IMR-90 (cell line): ENCODE measurements at regions not wholly inside any gene's neighbourhood (a gene's known extent, or its start where the extent isn't known, plus 50 kb on each side); places are given as distances from the start of the nearest gene placed in this dataset.

Experiments
- ATAC-seq: fragments of 200-7000 bp; cut with Tn5 transposase; 2 replicates; pipeline ENCODE4 v1.9.1; 2020; ENCODE audit warnings: low read depth, mild to moderate bottlenecking, moderate library complexity
- BruUV-seq: library from RNA; stranded (reverse); fragments of 400-500 nt; replicated peaks from 2 replicates; lab custom pipeline; 2021; lab: Mats Ljungman, UMichigan
- CTCF ChIA-PET: fragments of 300-600 bp; formaldehyde crosslinking; extraction: SDS; loops from one replicate; lab custom pipeline; 2021; ENCODE audit warnings: antibody characterized with exemption; lab: Yijun Ruan, JAX
- POLR2A ChIA-PET: fragments of 300-600 bp; sonication (Branson Sonifier 250); formaldehyde crosslinking; loops from one replicate; lab custom pipeline; 2022; ENCODE audit warnings: antibody characterized with exemption; ENCODE audit not compliant: unreplicated experiment; lab: Charles Lee
- DNase-seq: peaks from one replicate; pipeline ENCODE4 v3.0.0; 2013
- H2AFZ ChIP-seq: replicated peaks from 2 replicates; pipeline ENCODE3; 2013; ENCODE audit warnings: low read length, mild to moderate bottlenecking; ENCODE audit not compliant: poor library complexity
- H2AK5ac ChIP-seq: 2 replicates; pipeline ENCODE4 v1.6.1; 2013; ENCODE audit warnings: low read depth, low read length, inconsistent platforms
- H2AK9ac ChIP-seq: replicated peaks from 2 replicates; pipeline ENCODE3; 2013; ENCODE audit warnings: mild to moderate bottlenecking, low read depth, low read length, moderate library complexity; ENCODE audit not compliant: poor library complexity
- H2BK120ac ChIP-seq: 2 replicates; pipeline ENCODE4 v1.6.1; 2013; ENCODE audit warnings: low read depth, low read length, inconsistent platforms
- H2BK15ac ChIP-seq: 3 replicates; pipeline ENCODE4 v1.6.1; 2013; ENCODE audit warnings: low read depth, low read length, inconsistent platforms
- H2BK20ac ChIP-seq: 2 replicates; pipeline ENCODE4 v1.6.1; 2013; ENCODE audit warnings: low read depth, mild to moderate bottlenecking, inconsistent platforms, low read length, moderate library complexity
- H2BK5ac ChIP-seq: 2 replicates; pipeline ENCODE4 v1.6.1; 2013; ENCODE audit warnings: mild to moderate bottlenecking, low read depth, low read length, inconsistent platforms; ENCODE audit not compliant: poor library complexity, severe bottlenecking
- H3K14ac ChIP-seq: replicated peaks from 2 replicates; pipeline ENCODE4 v1.6.1; 2013; ENCODE audit warnings: low read depth, low read length, inconsistent platforms
- H3K18ac ChIP-seq: 2 replicates; pipeline ENCODE4 v1.6.1; 2013; ENCODE audit warnings: low read depth, low read length, control low read depth
- H3K23ac ChIP-seq: 2 replicates; pipeline ENCODE4 v1.6.1; 2013; ENCODE audit warnings: low read depth, low read length, inconsistent platforms
- H3K27ac ChIP-seq: 2 replicates; pipeline ENCODE4 v1.5.1; 2013; ENCODE audit warnings: mild to moderate bottlenecking, control low read depth, low read length; ENCODE audit not compliant: insufficient read depth
- H3K27me3 ChIP-seq: 2 replicates; pipeline ENCODE4 v1.6.1; 2013; ENCODE audit warnings: low read length; ENCODE audit not compliant: control insufficient read depth, insufficient read depth
- H3K36me3 ChIP-seq: 2 replicates; pipeline ENCODE4 v1.6.1; 2013; ENCODE audit warnings: low read length, mixed read lengths; ENCODE audit not compliant: control insufficient read depth, insufficient read depth
- H3K4ac ChIP-seq: 2 replicates; pipeline ENCODE4 v1.6.1; 2013; ENCODE audit warnings: low read depth, low read length, inconsistent platforms
- H3K4me1 ChIP-seq: 2 replicates; pipeline ENCODE4 v1.6.1; 2013; ENCODE audit warnings: low read length, mixed read lengths; ENCODE audit not compliant: control insufficient read depth, insufficient read depth
- H3K4me2 ChIP-seq: 2 replicates; pipeline ENCODE4 v1.6.1; 2013; ENCODE audit warnings: low read depth, mild to moderate bottlenecking, control low read depth, low read length, moderate library complexity
- H3K4me3 ChIP-seq: 2 replicates; pipeline ENCODE4 v1.5.1; 2013; ENCODE audit warnings: low read depth, mild to moderate bottlenecking, control low read depth, low read length, moderate library complexity; ENCODE audit not compliant: insufficient read depth
- H3K56ac ChIP-seq: 2 replicates; pipeline ENCODE4 v1.6.1; 2013; ENCODE audit warnings: low read length, inconsistent platforms; ENCODE audit not compliant: insufficient read depth; ENCODE audit errors: extremely low read depth
- H3K79me1 ChIP-seq, 2 experiments: 2 replicates each; pipeline ENCODE4 v1.6.1; 2013; ENCODE audit warnings: low read length in 2 of 2, inconsistent platforms in 1 of 2, low read depth in 1 of 2
- H3K9ac ChIP-seq: 2 replicates; pipeline ENCODE4 v1.6.1; 2013; ENCODE audit warnings: low read depth, low read length, control low read depth
- H3K9me1 ChIP-seq: 2 replicates; pipeline ENCODE4 v1.6.1; 2013; ENCODE audit warnings: low read length, inconsistent platforms; ENCODE audit not compliant: insufficient read depth
- H3K9me3 ChIP-seq: 2 replicates; pipeline ENCODE4 v1.6.1; 2013; ENCODE audit warnings: low read length; ENCODE audit not compliant: control insufficient read depth, insufficient read depth
- H4K20me1 ChIP-seq: 2 replicates; pipeline ENCODE4 v1.6.1; 2013; ENCODE audit warnings: low read length, inconsistent platforms; ENCODE audit not compliant: insufficient read depth
- H4K5ac ChIP-seq: 2 replicates; pipeline ENCODE4 v1.6.1; 2013; ENCODE audit warnings: mild to moderate bottlenecking, low read depth, low read length, control low read depth
- H4K8ac ChIP-seq, 2 experiments: 2 replicates each; pipeline ENCODE4 v1.6.1; 2013; ENCODE audit warnings: low read depth in 2 of 2, low read length in 2 of 2, control low read depth in 1 of 2, inconsistent platforms in 1 of 2
- H4K91ac ChIP-seq: 2 replicates; pipeline ENCODE4 v1.6.1; 2013; ENCODE audit warnings: low read depth, low read length, inconsistent platforms; ENCODE audit not compliant: insufficient read depth
- BHLHE40 ChIP-seq: fragments of 150-350 bp; IDR thresholded peaks from 2 replicates; pipeline ENCODE4 v1.6.1; 2016; ENCODE audit warnings: mild to moderate bottlenecking, low read depth, low read length
- CTCF ChIP-seq: conservative IDR thresholded peaks from 2 replicates; pipeline ENCODE4 v1.5.1; 2012; ENCODE audit warnings: mild to moderate bottlenecking, low read depth, low read length, improper control_type of control experiment
- ELK1 ChIP-seq: fragments of 150-350 bp; IDR thresholded peaks from 2 replicates; pipeline ENCODE4 v1.6.1; 2016; ENCODE audit warnings: low read depth, mild to moderate bottlenecking, low read length, moderate library complexity, borderline replicate concordance
- FOS ChIP-seq: fragments of 150-350 bp; IDR thresholded peaks from 2 replicates; pipeline ENCODE4 v1.6.1; 2016; ENCODE audit warnings: low read depth, low read length
- MAFK ChIP-seq: IDR thresholded peaks from 2 replicates; pipeline ENCODE4 v1.6.1; 2012; ENCODE audit warnings: low read depth, low read length, improper control_type of control experiment
- MAZ ChIP-seq: IDR thresholded peaks from 2 replicates; pipeline ENCODE4 v1.6.1; 2012; ENCODE audit warnings: low read depth, mild to moderate bottlenecking, low read length, improper control_type of control experiment, moderate library complexity, borderline replicate concordance
- MXI1 ChIP-seq: IDR thresholded peaks from 2 replicates; pipeline ENCODE4 v1.6.1; 2012; ENCODE audit warnings: low read depth, mild to moderate bottlenecking, low read length, moderate library complexity, borderline replicate concordance
- POLR2A ChIP-seq: IDR thresholded peaks from 2 replicates; pipeline ENCODE4 v1.6.1; 2012; ENCODE audit warnings: mild to moderate bottlenecking, low read depth, low read length
- RAD21 ChIP-seq: IDR thresholded peaks from 2 replicates; pipeline ENCODE4 v1.6.1; 2012; ENCODE audit warnings: low read length, improper control_type of control experiment
- RFX5 ChIP-seq: IDR thresholded peaks from 2 replicates; pipeline ENCODE4 v1.8.0; 2012; ENCODE audit warnings: low read depth, mild to moderate bottlenecking, low read length, moderate library complexity
- SMC3 ChIP-seq: fragments of 150-350 bp; IDR thresholded peaks from 2 replicates; pipeline ENCODE4 v1.6.1; 2016; ENCODE audit warnings: low read depth, mild to moderate bottlenecking, antibody characterized with exemption, low read length, moderate library complexity
- USF2 ChIP-seq: fragments of 150-350 bp; IDR thresholded peaks from 2 replicates; pipeline ENCODE4 v1.6.1; 2017; ENCODE audit warnings: mild to moderate bottlenecking, antibody characterized with exemption, low read length, low read depth
- WGBS, 2 experiments: methylation state at CpG; one replicate each; pipeline versions ENCODE4 v1.1.5 to v1.1.7; 2013; ENCODE audit warnings: missing lambda C conversion rate in 2 of 2; ENCODE audit not compliant: insufficient read length in 1 of 2; ENCODE audit errors: extremely low coverage in 2 of 2; 5-methylcytosine and 5-hydroxymethylcytosine counted together
- dilution Hi-C: fragments of 300-500 bp; cut with HindIII; formaldehyde crosslinking; loops from one replicate; pipeline ENCODE4 v1.14.3; 2018; ENCODE audit warnings: low sequenced_read_pairs; ENCODE audit not compliant: unreplicated experiment
- in situ Hi-C: fragments of 300-500 bp; cut with MboI; formaldehyde crosslinking; loops from 3 replicates; pipeline ENCODE4 v1.14.3; 2019; ENCODE audit warnings: low sequenced_read_pairs, inconsistent platforms, mixed read lengths
- intact Hi-C: fragments of 100-400 bp; cut with micrococcal nuclease; formaldehyde crosslinking; loops from 2 replicates; pipeline ENCODE4 v1.10.0; 2022

- no peak for TF ChIP-seq SMC3
- TF ChIP-seq BHLHE40 = no peak
- TF ChIP-seq RAD21 = no peak
- no peak for TF ChIP-seq MXI1
- no peak for TF ChIP-seq USF2
- no peak for TF ChIP-seq MAZ
- no peak for TF ChIP-seq POLR2A
- no peak for TF ChIP-seq MAFK
- no peak for TF ChIP-seq FOS
- no peak for TF ChIP-seq RFX5
- TF ChIP-seq CTCF = no peak
- no peak for TF ChIP-seq ELK1
- Histone ChIP-seq H3K4me1 (no peaks in the 10 kb centered on the region), H3K14ac (no peak overlapping the region), H2BK120ac (no peak overlapping the region), H3K9me3 (no peaks in the 10 kb centered on the region), H3K4me2 (no peak overlapping the region), H2AK9ac (no peak overlapping the region), H3K36me3 (no peaks in the 10 kb centered on the region), H2AK5ac (no peak overlapping the region), H3K27ac (no peak overlapping the region), H3K4ac (no peak overlapping the region), H3K56ac (no peak overlapping the region), H4K20me1 (no peaks in the 10 kb centered on the region), H3K18ac (no peak overlapping the region), H2AFZ (no peak overlapping the region), H2BK15ac (no peak overlapping the region), H3K4me3 (no peak overlapping the region), H3K9me1 (no peaks in the 10 kb centered on the region), H3K79me1 (no peaks in the 10 kb centered on the region), H3K23ac (no peak overlapping the region), H4K5ac (no peak overlapping the region), H2BK20ac (no peak overlapping the region), H2BK5ac (no peak overlapping the region), H3K9ac (no peak overlapping the region), H4K8ac (no peak overlapping the region), H3K27me3 (no peaks in the 10 kb centered on the region), H4K91ac (no peak overlapping the region)
- CTCF ChIA-PET = no interaction called here
- WGBS, 2 experiments = no CpG with 5 or more reads among the region's 4 CpGs
- in situ Hi-C loops (no loop called here), intact Hi-C loops (no loop called here), dilution Hi-C loops (no loop called here)
- no TSS peak for BruUV-seq
- POLR2A ChIA-PET = no interaction called here
- ATAC-seq (no peak), DNase-seq (no peak)
These were observed 118.2 kb downstream of the ODF2L start for GRCh38 chr1:86277936-86278335.
